SJCRH30 (cell line): ENCODE measurements at regions not wholly inside any gene's neighbourhood (a gene's known extent, or its start where the extent isn't known, plus 50 kb on each side); places are given as distances from the start of the nearest gene placed in this dataset.

ENCODE experiments used
- DNase-seq, 2 experiments: peaks; one replicate each; pipeline ENCODE4 v3.0.0-alpha.2; 2015 to 2020
- H3K27ac ChIP-seq: fragments of 250-450 bp; sonication (Bioruptor Pico); 2 replicates; pipeline ENCODE4 v1.5.1; 2020; ENCODE audit warnings: mild to moderate bottlenecking, moderate library complexity
- H3K27me3 ChIP-seq: fragments of 250-450 bp; sonication (Bioruptor Pico); 2 replicates; pipeline ENCODE4 v1.5.1; 2020; ENCODE audit warnings: mild to moderate bottlenecking, moderate library complexity
- H3K36me3 ChIP-seq: fragments of 250-450 bp; sonication (Bioruptor Pico); 2 replicates; pipeline ENCODE4 v1.5.1; 2020; ENCODE audit warnings: mild to moderate bottlenecking, moderate library complexity
- H3K4me1 ChIP-seq: fragments of 250-450 bp; sonication (Bioruptor Pico); 2 replicates; pipeline ENCODE4 v1.5.1; 2020; ENCODE audit warnings: mild to moderate bottlenecking, moderate library complexity
- H3K4me3 ChIP-seq: fragments of 250-450 bp; sonication (Bioruptor Pico); 2 replicates; pipeline ENCODE4 v1.5.1; 2020; ENCODE audit warnings: mild to moderate bottlenecking, moderate library complexity
- H3K9me3 ChIP-seq: fragments of 250-450 bp; sonication (Bioruptor Pico); replicated peaks from 2 replicates; pipeline ENCODE4 v1.5.1; 2020; ENCODE audit warnings: mild to moderate bottlenecking, moderate library complexity

GRCh38 chr15:98025237-98025636 is 64.7 kb downstream of the ARRDC4 start:
- H3K36me3 ChIP-seq: no peaks in the 10 kb centered on the region
- no peak for DNase-seq

GRCh38 chr15:98034731-98035130 is 74.2 kb downstream of the ARRDC4 start:
- Histone ChIP-seq H3K27me3 (no peaks in the 10 kb centered on the region), H3K27ac (no peak overlapping the region), H3K36me3 (no peaks in the 10 kb centered on the region), H3K9me3 (no peaks in the 10 kb centered on the region), H3K4me3 (no peak overlapping the region), H3K4me1 (peaks cover 5% of the 10 kb centered on the region)
- no peak for DNase-seq

More at GRCh38 chr15:98025237-98025636, 64.7 kb downstream of the ARRDC4 start:
- no peak overlapping the region for H3K4me3 ChIP-seq
- H3K27ac ChIP-seq: no peak overlapping the region
- H3K9me3 ChIP-seq: no peaks in the 10 kb centered on the region
- H3K27me3 ChIP-seq: no peaks in the 10 kb centered on the region
- no peaks in the 10 kb centered on the region for H3K4me1 ChIP-seq

GRCh38 chr15:98035134-98035533 is 74.6 kb downstream of the ARRDC4 start:
- no peak overlapping the region for H3K4me3 ChIP-seq
- no peaks in the 10 kb centered on the region for H3K27me3 ChIP-seq
- H3K4me1 ChIP-seq: peaks cover 6% of the 10 kb centered on the region
- no peaks in the 10 kb centered on the region for H3K36me3 ChIP-seq
- H3K27ac ChIP-seq: no peak overlapping the region
- no peak for DNase-seq
- no peaks in the 10 kb centered on the region for H3K9me3 ChIP-seq

- no peak overlapping the region for H3K4me3 ChIP-seq
- H3K36me3 ChIP-seq: no peaks in the 10 kb centered on the region
- DNase-seq: no peak
- H3K27ac ChIP-seq: no peak overlapping the region
- H3K4me1 ChIP-seq: peaks cover 6% of the 10 kb centered on the region
- no peaks in the 10 kb centered on the region for H3K9me3 ChIP-seq
- no peaks in the 10 kb centered on the region for H3K27me3 ChIP-seq
Observed at GRCh38 chr15:98035577-98036010, 75.1 kb downstream of the ARRDC4 start.

GRCh38 chr15:98039596-98039995 is 79.1 kb downstream of the ARRDC4 start:
- Histone ChIP-seq H3K36me3 (no peaks in the 10 kb centered on the region), H3K9me3 (no peaks in the 10 kb centered on the region), H3K27ac (no peak overlapping the region), H3K4me3 (no peak overlapping the region), H3K27me3 (no peaks in the 10 kb centered on the region), H3K4me1 (peaks cover 6% of the 10 kb centered on the region)
- peak; percentile 28 to 65 for DNase-seq

GRCh38 chr15:98040146-98040545 is 79.6 kb downstream of the ARRDC4 start:
- no peaks in the 10 kb centered on the region for H3K36me3 ChIP-seq
- H3K27me3 ChIP-seq: no peaks in the 10 kb centered on the region
- DNase-seq: no peak
- H3K27ac ChIP-seq: no peak overlapping the region
- H3K4me1 ChIP-seq: peaks cover 6% of the 10 kb centered on the region
- H3K9me3 ChIP-seq: no peaks in the 10 kb centered on the region
- no peak overlapping the region for H3K4me3 ChIP-seq

GRCh38 chr15:98043160-98044014 is 82.9 kb downstream of the ARRDC4 start:
- H3K27me3 ChIP-seq: no peaks in the 10 kb centered on the region
- H3K4me1 ChIP-seq: peaks cover 6% of the 10 kb centered on the region
- no peak overlapping the region for H3K4me3 ChIP-seq
- no peak overlapping the region for H3K27ac ChIP-seq
- DNase-seq: no peak
- H3K9me3 ChIP-seq: no peaks in the 10 kb centered on the region
- no peaks in the 10 kb centered on the region for H3K36me3 ChIP-seq

GRCh38 chr15:98051734-98052133 is 91.2 kb downstream of the ARRDC4 start:
- Histone ChIP-seq H3K36me3 (no peaks in the 10 kb centered on the region), H3K27me3 (no peaks in the 10 kb centered on the region), H3K4me3 (no peak overlapping the region), H3K27ac (no peak overlapping the region), H3K4me1 (no peaks in the 10 kb centered on the region), H3K9me3 (no peaks in the 10 kb centered on the region)
- no peak for DNase-seq

GRCh38 chr15:98057453-98057852 is 97.0 kb downstream of the ARRDC4 start:
- Histone ChIP-seq H3K36me3 (no peaks in the 10 kb centered on the region), H3K27ac (no peak overlapping the region), H3K9me3 (0 out of 2 replicates have a peak, but pooled peaks cover 3% of the 10 kb centered on the region), H3K4me3 (no peak overlapping the region), H3K4me1 (no peaks in the 10 kb centered on the region), H3K27me3 (no peaks in the 10 kb centered on the region)
- DNase-seq: no peak

- Histone ChIP-seq H3K4me3 (no peak overlapping the region), H3K9me3 (no peaks in the 10 kb centered on the region), H3K27ac (no peak overlapping the region), H3K4me1 (no peaks in the 10 kb centered on the region), H3K36me3 (no peaks in the 10 kb centered on the region), H3K27me3 (no peaks in the 10 kb centered on the region; the same call in 1 of the 2 replicates)
- no peak for DNase-seq
Observed at GRCh38 chr15:98062869-98063268, 102.4 kb downstream of the ARRDC4 start.

- no peaks in the 10 kb centered on the region for H3K9me3 ChIP-seq
- no peaks in the 10 kb centered on the region for H3K36me3 ChIP-seq
- no peak for DNase-seq
- no peaks in the 10 kb centered on the region; the same call in 1 of the 2 replicates for H3K27me3 ChIP-seq
- H3K4me1 ChIP-seq: no peaks in the 10 kb centered on the region
- H3K27ac ChIP-seq: no peak overlapping the region
- no peak overlapping the region for H3K4me3 ChIP-seq
Observed at GRCh38 chr15:98063315-98063714, 102.8 kb downstream of the ARRDC4 start.

- Histone ChIP-seq H3K9me3 (no peaks in the 10 kb centered on the region), H3K36me3 (no peaks in the 10 kb centered on the region), H3K27me3 (no peaks in the 10 kb centered on the region; the same call in 1 of the 2 replicates), H3K27ac (no peak overlapping the region), H3K4me3 (no peak overlapping the region), H3K4me1 (no peaks in the 10 kb centered on the region)
- no peak for DNase-seq
Observed at GRCh38 chr15:98063871-98064270, 103.4 kb downstream of the ARRDC4 start.

- Histone ChIP-seq H3K27me3 (no peaks in the 10 kb centered on the region; the same call in 1 of the 2 replicates), H3K4me3 (no peak overlapping the region), H3K4me1 (peaks cover 3% of the 10 kb centered on the region; the same call in 1 of the 2 replicates), H3K27ac (no peak overlapping the region), H3K9me3 (no peaks in the 10 kb centered on the region), H3K36me3 (no peaks in the 10 kb centered on the region)
- no peak for DNase-seq
Observed at GRCh38 chr15:98067339-98067738, 106.8 kb downstream of the ARRDC4 start.

- no peak overlapping the region for H3K27ac ChIP-seq
- no peaks in the 10 kb centered on the region for H3K36me3 ChIP-seq
- peaks cover 3% of the 10 kb centered on the region; the same call in 1 of the 2 replicates for H3K4me1 ChIP-seq
- H3K9me3 ChIP-seq: no peaks in the 10 kb centered on the region
- H3K4me3 ChIP-seq: no peak overlapping the region
- no peaks in the 10 kb centered on the region; the same call in 1 of the 2 replicates for H3K27me3 ChIP-seq
- no peak for DNase-seq
Observed at GRCh38 chr15:98069256-98069655, 108.8 kb downstream of the ARRDC4 start.

GRCh38 chr15:98070137-98070536 is 109.6 kb downstream of the ARRDC4 start:
- no peaks in the 10 kb centered on the region; the same call in 1 of the 2 replicates for H3K27me3 ChIP-seq
- peaks cover 3% of the 10 kb centered on the region; the same call in 1 of the 2 replicates for H3K4me1 ChIP-seq
- H3K36me3 ChIP-seq: no peaks in the 10 kb centered on the region
- H3K4me3 ChIP-seq: no peak overlapping the region
- H3K27ac ChIP-seq: no peak overlapping the region; the same call in 1 of the 2 replicates
- no peak for DNase-seq
- H3K9me3 ChIP-seq: no peaks in the 10 kb centered on the region
